ENCODE measurements at regions not wholly inside any gene's neighbourhood (a gene's known extent, or its start where the extent isn't known, plus 50 kb on each side); places are given as distances from the start of the nearest gene placed in this dataset.

- intact Hi-C loops (cut with DNase I, micrococcal nuclease) = no loop called here
- Histone ChIP-seq H3K4me1 (ENCODE audit: low read depth) (no peaks in the 10 kb centered on the region), H3K36me3 (ENCODE audit: low read depth) (no peaks in the 10 kb centered on the region), H3K9me3 (peaks cover 4% of the 10 kb centered on the region), H3K4me3 (no peak overlapping the region)
- DNase-seq = no peak
- no peak for ATAC-seq
- no peak for TF ChIP-seq CTCF (IDR thresholded peaks at IDR 0.05)
Observed at GRCh38 chr6:9623228-9623832, 791.5 kb downstream of the TFAP2A start.

GRCh38 chr6:9621276-9621675, 793.6 kb downstream of the TFAP2A start:
- Histone ChIP-seq H3K4me1 (ENCODE audit: low read depth) (no peaks in the 10 kb centered on the region), H3K9me3 (peaks cover 4% of the 10 kb centered on the region), H3K4me3 (no peak overlapping the region), H3K36me3 (ENCODE audit: low read depth) (no peaks in the 10 kb centered on the region)
- ATAC-seq (no peak), DNase-seq (no peak)
- TF ChIP-seq CTCF (IDR thresholded peaks at IDR 0.05) = no peak
- intact Hi-C loops (cut with DNase I, micrococcal nuclease) = no loop called here

GRCh38 chr6:9620687-9621086, 794.2 kb downstream of the TFAP2A start:
- H3K9me3 ChIP-seq = peaks cover 4% of the 10 kb centered on the region
- ATAC-seq = no peak
- intact Hi-C loops (cut with DNase I, micrococcal nuclease) = no loop called here
- no peaks in the 10 kb centered on the region for H3K4me1 ChIP-seq (ENCODE audit: low read depth)
- no peak for TF ChIP-seq CTCF (IDR thresholded peaks at IDR 0.05)
- no peak for DNase-seq
- H3K36me3 ChIP-seq (ENCODE audit: low read depth) = no peaks in the 10 kb centered on the region
- H3K4me3 ChIP-seq = no peak overlapping the region

- Histone ChIP-seq H3K4me3 (no peak overlapping the region), H3K36me3 (ENCODE audit: low read depth) (no peaks in the 10 kb centered on the region), H3K9me3 (no peaks in the 10 kb centered on the region), H3K4me1 (ENCODE audit: low read depth) (no peaks in the 10 kb centered on the region)
- TF ChIP-seq CTCF (IDR thresholded peaks at IDR 0.05) = no peak
- DNase-seq = no peak
- intact Hi-C loops (cut with DNase I, micrococcal nuclease) = no loop called here
- ATAC-seq = no peak
Observed at GRCh38 chr6:9620263-9620662, 794.6 kb downstream of the TFAP2A start.

- Histone ChIP-seq H3K9me3 (no peaks in the 10 kb centered on the region), H3K36me3 (ENCODE audit: low read depth) (no peaks in the 10 kb centered on the region), H3K4me3 (no peak overlapping the region), H3K4me1 (ENCODE audit: low read depth) (no peaks in the 10 kb centered on the region)
- DNase-seq = no peak
- intact Hi-C loops (cut with DNase I, micrococcal nuclease) = no loop called here
- no peak for ATAC-seq
- TF ChIP-seq CTCF (IDR thresholded peaks at IDR 0.05) = no peak
Observed at GRCh38 chr6:9614778-9615177, 800.1 kb downstream of the TFAP2A start.

- TF ChIP-seq CTCF (IDR thresholded peaks at IDR 0.05) = no peak
- Histone ChIP-seq H3K4me3 (no peak overlapping the region), H3K9me3 (no peaks in the 10 kb centered on the region), H3K4me1 (ENCODE audit: low read depth) (no peaks in the 10 kb centered on the region), H3K36me3 (ENCODE audit: low read depth) (no peaks in the 10 kb centered on the region)
- intact Hi-C loops (cut with DNase I, micrococcal nuclease) = no loop called here
- DNase-seq = no peak
- no peak for ATAC-seq
Observed at GRCh38 chr6:9612489-9612888, 802.4 kb downstream of the TFAP2A start.
